Globus pallidus (tissue), 1 donor: ENCODE measurements at regions not wholly inside any gene's neighbourhood (a gene's known extent, or its start where the extent isn't known, plus 50 kb on each side); places are given as distances from the start of the nearest gene placed in this dataset.
"Not testable (repeated sequence)": the region's sequence is repeated elsewhere in the genome, so short reads cannot be mapped to it uniquely, and the experiment has no call there.

Source experiments
- DNase-seq: peaks from one replicate; pipeline ENCODE4 v3.0.0-alpha.2; 2015; ENCODE audit warnings: low spot score

- no peak for DNase-seq
Observed at GRCh38 chr3:118077332-118077731, 957.3 kb downstream of the IGSF11 start.

DNA sequence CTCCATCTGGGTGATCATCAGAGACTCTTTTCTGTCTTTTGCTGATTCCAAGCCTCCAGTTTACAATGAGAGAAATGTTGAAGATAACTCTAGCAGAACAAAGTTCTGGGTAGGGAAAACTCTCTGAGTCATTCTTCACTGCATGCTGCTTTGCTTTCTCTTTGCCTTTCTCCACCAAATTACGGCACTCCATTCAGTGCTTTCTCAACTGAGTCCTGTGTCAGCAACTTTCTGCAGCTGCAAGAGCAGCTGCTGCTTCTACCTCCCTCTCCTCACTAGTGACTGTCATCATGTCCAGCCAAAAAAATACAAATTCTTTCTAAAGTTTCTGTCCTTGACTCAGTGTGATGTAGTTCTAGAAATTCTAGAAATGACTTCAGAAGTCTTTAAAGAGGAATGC is 953.8 kb downstream of the IGSF11 start:
- DNase-seq = no peak

GRCh38 chr3:118088696-118089095 is 946.0 kb downstream of the IGSF11 start:
- no peak for DNase-seq

GRCh38 chr3:118089563-118089962 is 945.1 kb downstream of the IGSF11 start:
- no peak for DNase-seq

- no peak for DNase-seq
Observed at GRCh38 chr3:118097226-118097625, 937.4 kb downstream of the IGSF11 start.

DNA sequence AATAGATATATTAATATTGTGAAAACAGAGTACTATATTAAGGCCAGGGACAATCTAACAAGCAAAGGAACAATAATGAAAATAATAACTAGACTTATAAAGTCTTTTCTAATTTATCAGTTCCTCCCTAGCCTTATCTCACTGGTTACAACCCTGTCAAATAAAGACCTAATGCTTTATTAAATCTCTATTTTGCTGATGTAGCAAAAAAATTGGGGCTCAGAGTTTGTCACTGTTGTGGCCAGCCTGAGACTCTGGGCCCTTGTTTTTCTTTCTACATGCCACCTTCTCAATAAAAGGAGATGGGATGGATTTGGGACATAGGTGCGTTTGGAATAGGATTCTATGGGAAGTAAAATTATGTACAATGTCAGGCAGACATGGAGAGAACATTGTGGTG is 937.0 kb downstream of the IGSF11 start:
- DNase-seq = no peak

DNA sequence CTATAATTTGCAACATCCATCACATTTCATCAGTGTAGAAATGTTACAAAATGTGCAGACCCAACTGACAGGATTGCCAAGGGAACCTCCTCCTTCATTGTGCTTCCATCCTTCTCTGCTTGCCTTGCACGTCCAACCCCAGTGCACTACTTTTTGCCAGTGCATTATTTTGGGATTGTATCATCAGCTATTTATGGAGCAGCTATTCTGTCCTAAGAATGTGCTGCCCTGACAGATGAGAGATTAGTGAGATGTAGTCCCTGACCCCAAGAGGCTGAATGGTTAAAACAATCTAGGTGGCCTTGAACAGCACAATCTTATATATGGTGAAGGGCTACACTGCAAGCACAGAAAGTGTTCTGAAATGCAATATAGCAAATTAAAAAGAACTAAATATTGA is 935.8 kb downstream of the IGSF11 start:
- DNase-seq = no peak

DNA sequence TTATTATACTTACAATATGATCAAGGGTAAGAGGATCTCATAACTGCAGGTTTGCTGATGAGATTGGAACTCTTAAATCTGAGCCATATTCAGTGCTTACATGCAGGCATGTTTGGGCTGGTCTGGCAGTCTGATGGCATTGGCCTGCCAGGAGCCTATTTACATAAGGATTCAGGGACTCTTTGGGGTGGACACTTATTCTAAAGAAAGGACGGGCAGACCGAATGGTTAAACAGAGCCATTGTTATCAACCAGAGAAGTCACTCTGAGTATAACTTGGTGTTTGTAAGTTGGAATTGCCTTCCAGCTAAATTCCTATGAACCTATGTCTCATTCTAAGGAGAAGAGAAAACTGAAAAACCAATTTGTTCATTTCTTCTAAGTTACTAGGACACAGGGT is 932.8 kb downstream of the IGSF11 start:
- no peak for DNase-seq

GRCh38 chr3:118102737-118103136 is 931.9 kb downstream of the IGSF11 start:
- no peak for DNase-seq

- DNase-seq = no peak
Observed at GRCh38 chr3:118108201-118108600, 926.4 kb downstream of the IGSF11 start.

GRCh38 chr3:118108769-118109168 is 925.9 kb downstream of the IGSF11 start:
- no peak for DNase-seq

DNA sequence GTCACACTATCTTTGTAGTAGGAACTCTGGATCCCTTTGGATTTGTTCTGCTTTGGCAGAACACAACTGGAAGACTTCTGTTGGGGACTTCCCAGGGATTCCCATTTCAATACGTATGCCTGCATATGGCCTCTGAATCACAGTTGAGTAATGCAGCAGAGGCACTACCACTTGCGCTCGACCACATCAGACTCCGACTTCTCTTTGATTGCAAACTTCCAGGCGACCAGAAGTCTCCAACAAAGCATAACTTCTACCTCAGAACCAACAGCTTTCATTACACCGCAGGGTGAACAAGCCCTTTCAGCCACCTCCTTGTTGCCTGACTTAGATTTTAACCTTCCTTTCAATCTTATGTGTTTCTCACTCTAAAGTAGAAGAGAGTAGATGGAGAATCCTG is 924.4 kb downstream of the IGSF11 start:
- no peak for DNase-seq

GRCh38 chr3:118116991-118117390 is 917.7 kb downstream of the IGSF11 start:
- DNase-seq = no peak

- DNase-seq = no peak
Observed at GRCh38 chr3:118126751-118127150, 907.9 kb downstream of the IGSF11 start.

DNA sequence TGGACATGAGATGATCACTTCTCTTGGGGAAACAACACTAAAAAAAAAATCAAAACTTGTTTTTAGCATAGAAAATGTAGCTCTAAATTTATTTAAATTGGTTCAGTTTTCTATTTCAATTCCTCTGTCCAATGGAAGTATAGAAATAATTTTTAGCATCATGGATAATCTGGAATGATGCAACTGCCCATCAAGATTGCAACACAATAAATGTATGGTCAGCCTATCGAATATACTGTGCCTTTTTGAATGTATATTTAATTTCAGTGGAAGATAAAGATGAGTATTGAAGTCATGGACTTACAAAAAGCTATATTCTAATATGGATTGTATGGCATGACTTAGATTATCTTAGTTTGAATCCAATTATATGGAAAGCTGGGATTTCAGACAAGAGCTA is 906.7 kb downstream of the IGSF11 start:
- DNase-seq = no peak

DNA sequence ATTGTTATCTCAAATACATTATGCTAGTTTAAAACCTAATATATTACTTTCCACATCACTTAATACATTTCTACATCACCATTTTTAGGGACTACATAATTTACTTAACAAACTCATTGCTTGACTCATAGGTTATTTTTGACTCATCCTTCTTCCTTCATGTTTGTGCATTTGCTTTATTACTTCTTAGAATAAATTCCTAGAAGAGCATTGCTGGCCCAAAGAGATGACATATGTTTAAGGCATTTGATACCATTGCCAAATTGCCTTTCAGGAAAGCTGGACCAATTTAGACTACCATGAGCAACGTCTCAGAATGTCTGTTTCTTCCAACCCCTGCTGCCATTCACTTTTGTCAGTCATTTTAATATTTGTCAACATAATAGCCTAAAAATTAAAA is 905.8 kb downstream of the IGSF11 start:
- no peak for DNase-seq

DNA sequence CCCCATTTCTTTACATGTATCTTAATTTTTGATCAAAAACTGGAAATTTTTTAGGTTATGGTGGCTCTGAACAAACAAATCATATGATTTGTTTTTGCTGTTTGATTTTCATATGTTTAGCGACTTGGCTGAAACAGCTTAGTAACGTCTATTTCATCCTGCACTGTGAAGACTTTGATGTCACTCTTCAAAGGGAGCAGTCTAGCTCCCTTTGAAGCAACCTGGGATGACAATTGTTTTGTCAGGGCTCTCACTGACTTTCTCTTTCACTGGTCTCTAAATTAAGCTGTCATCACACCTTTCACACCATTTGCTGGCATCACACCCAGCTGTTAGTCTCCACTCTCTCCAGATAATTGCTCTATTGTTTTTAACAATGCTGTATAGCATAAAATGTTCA is 896.9 kb downstream of the IGSF11 start:
- DNase-seq = no peak

- no peak for DNase-seq
Observed at GRCh38 chr3:118144919-118145318, 889.7 kb downstream of the IGSF11 start.

DNA sequence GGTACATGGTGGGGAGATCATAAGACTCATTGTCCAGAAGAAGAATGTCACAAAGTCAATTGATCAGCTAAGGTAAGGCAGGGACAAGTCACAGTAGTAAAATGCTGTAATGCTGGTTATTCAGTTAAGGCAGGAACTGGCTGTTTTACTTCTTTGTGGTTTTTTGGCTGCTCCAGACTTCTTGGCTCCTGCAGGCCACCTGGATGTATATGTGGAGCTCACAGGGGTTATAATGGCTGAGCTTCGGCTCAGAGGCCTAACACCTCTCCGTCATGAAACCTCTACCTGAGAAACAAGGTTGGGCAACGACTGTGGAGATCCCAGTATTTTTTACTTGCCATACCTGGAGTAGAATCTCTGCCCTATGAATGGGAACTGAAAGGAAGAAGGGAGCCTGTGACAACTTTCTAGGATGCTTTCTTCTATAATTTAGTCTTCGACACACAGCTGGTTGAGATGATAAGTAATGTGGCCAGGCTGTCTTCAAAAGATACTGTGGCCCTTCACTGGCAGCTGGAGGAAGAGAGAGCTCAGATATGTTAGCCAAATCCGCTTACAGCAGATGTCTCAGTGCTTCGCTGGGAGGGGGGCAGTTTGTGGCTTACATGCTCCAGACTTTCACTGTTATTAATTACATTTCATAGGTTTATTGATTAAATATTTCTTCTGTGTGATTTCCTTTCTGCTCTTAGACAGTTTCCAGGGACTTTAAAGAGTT is 887.8 kb downstream of the IGSF11 start:
- DNase-seq = no peak

DNA sequence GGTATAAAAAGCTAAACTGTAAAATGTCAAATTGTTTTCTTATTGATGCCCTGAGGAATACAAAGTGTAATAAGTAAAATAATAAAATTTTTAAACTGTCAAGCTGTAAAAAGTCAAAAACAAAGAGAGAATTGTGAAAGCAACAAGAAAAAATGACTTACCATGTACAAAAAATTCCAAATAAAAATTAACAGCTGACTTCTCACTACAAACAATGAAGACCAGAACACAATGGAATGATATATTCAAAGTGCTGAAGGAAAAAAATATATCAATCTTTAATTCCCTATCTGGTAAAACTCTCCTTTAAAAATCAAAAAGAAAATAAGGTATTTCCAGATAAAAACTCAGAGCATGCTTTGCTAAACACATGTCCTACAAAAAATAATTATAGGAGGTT is 883.5 kb downstream of the IGSF11 start:
- no peak for DNase-seq

- not testable (repeated sequence) for DNase-seq
Observed at GRCh38 chr3:118162627-118163588, 871.7 kb downstream of the IGSF11 start.

DNA sequence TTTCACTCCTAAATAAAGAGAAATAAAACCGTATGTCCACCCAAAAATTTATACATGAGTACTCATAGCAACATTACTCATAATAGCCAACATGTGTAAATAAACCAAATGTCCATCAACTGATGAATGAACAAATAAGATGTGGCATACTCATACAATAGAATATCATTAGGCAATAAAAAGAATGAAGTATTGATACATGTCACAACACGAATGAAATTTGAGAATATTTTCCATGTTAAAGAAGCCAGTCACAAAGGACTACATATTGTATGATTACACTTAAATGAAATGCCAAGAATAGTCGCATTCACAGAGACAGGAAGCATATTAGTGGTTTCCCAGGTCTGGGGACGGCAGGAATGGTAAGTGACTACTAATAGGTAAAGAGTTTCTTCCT is 869.2 kb downstream of the IGSF11 start:
- DNase-seq = no peak

DNA sequence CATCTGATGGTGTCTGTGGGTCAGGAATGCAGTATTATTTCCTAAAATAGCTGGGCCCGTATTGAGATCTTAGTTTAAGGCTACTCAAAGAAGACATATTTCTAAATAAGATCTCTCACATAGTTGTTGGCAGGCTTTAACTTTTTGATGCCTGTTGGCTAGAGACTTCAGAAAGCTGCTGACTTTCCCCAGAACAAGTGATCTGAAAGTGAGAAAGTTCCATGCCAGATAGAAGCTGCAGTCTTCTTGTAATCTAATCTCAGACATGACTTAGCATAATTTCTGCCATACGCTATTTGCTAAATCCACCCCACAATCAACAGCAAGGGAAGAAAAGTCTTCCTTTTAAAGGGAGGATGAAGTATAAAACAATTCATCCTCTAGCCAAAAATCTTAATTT is 867.1 kb downstream of the IGSF11 start:
- no peak for DNase-seq
